Loucy (cell line): ENCODE measurements at regions not wholly inside any gene's neighbourhood (a gene's known extent, or its start where the extent isn't known, plus 50 kb on each side); places are given as distances from the start of the nearest gene placed in this dataset.

Source experiments
- EZH2phosphoT487 ChIP-seq: fragments of 200-600 bp; IDR thresholded peaks from 2 replicates; pipeline ENCODE4 v1.6.1; 2018; ENCODE audit warnings: antibody characterized with exemption, mild to moderate bottlenecking, moderate library complexity, borderline replicate concordance
- TF ChIP-seq, protein P1 (sequence below): fragments of 200-600 bp; sonication (generic); conservative IDR thresholded peaks from 2 replicates; pipeline ENCODE4 v1.5.1; 2014; ENCODE audit warnings: mild to moderate bottlenecking, antibody characterized with exemption, low read length

DNA sequence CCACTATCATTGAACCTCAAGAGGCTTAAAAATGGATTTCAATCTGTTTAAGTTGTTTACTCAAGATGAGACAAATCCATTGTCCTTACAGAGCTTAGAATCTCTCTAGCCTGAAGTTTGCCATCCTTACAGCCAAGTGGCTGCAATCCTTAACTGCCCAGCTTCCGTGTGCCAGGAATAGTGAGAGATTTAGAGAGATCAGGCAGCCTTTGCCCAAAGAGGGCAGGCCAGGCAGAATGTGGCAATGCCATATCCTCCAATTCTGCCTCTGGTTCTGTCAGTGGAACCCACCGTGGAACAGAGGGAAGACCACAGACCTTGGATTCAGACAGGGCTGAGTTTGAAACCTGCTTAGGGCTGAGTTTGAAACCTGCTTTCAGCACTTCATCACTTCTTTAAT, 374.3 kb downstream of the VPS13C start:
- no peak for TF ChIP-seq EZH2phosphoT487
- TF ChIP-seq, protein P1, sequence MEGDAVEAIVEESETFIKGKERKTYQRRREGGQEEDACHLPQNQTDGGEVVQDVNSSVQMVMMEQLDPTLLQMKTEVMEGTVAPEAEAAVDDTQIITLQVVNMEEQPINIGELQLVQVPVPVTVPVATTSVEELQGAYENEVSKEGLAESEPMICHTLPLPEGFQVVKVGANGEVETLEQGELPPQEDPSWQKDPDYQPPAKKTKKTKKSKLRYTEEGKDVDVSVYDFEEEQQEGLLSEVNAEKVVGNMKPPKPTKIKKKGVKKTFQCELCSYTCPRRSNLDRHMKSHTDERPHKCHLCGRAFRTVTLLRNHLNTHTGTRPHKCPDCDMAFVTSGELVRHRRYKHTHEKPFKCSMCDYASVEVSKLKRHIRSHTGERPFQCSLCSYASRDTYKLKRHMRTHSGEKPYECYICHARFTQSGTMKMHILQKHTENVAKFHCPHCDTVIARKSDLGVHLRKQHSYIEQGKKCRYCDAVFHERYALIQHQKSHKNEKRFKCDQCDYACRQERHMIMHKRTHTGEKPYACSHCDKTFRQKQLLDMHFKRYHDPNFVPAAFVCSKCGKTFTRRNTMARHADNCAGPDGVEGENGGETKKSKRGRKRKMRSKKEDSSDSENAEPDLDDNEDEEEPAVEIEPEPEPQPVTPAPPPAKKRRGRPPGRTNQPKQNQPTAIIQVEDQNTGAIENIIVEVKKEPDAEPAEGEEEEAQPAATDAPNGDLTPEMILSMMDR = no peak
